Neural progenitor cell (in vitro differentiated cells): ENCODE measurements at regions not wholly inside any gene's neighbourhood (a gene's known extent, or its start where the extent isn't known, plus 50 kb on each side); places are given as distances from the start of the nearest gene placed in this dataset.

ENCODE experiments used
- CTCF ChIP-seq: fragments of 200-600 bp; sonication (generic); IDR thresholded peaks from 2 replicates; pipeline ENCODE4 v1.5.1; 2017; ENCODE audit warnings: antibody characterized with exemption, mild to moderate bottlenecking
- EZH2 ChIP-seq: fragments of 200-600 bp; sonication (generic); IDR thresholded peaks from 2 replicates; pipeline ENCODE4 v1.6.1; 2017; ENCODE audit warnings: antibody characterized with exemption, mild to moderate bottlenecking, moderate library complexity

DNA sequence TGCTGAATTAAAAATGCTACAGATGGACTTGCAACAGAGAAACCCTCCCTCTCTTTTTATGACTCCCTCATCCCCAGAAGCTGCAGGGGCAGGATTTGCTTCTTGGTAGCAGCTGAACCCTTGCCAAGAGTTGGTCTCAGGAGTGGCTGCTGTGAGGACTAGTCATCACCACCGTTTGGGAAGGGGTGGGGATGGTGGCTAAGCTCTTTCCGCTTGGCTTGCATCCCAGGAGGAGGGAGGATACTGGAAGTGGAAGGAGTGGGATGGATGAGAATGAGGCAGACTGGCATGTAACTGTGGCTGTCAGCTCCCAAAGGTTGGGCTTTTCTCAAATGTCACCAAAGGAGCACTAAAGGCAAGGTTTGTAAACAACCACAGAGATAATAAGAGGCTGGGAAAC lies 50.8 kb upstream of the COL24A1 start:
- TF ChIP-seq CTCF, result no peak
- TF ChIP-seq EZH2, result no peak
